Motor neuron (in vitro differentiated cells): ENCODE measurements at regions not wholly inside any gene's neighbourhood (a gene's known extent, or its start where the extent isn't known, plus 50 kb on each side); places are given as distances from the start of the nearest gene placed in this dataset.
"Not testable (repeated sequence)": the region's sequence is repeated elsewhere in the genome, so short reads cannot be mapped to it uniquely, and the experiment has no call there.

ENCODE experiments used
- ATAC-seq, 8 experiments: fragments of 200-7000 bp; cut with Tn5 transposase; replicated peaks in 6 of 8; 2 replicates each; pipeline ENCODE4 v1.8.0; 2021; ENCODE audit warnings: mild to moderate bottlenecking in 8 of 8, moderate library complexity in 8 of 8
- H3K27ac ChIP-seq, 2 donors: fragments of 250-450 bp; sonication (Bioruptor Pico); 2 replicates each; pipeline ENCODE4 v1.9.0; 2021; ENCODE audit warnings: antibody characterized with exemption in 2 of 2, mild to moderate bottlenecking in 2 of 2, moderate library complexity in 1 of 2
- H3K4me1 ChIP-seq, 2 donors: fragments of 250-450 bp; sonication (Bioruptor Pico); replicated peaks in 1 of 2; 2 replicates each; pipeline ENCODE4 v1.6.1; 2021; ENCODE audit warnings: antibody characterized with exemption in 2 of 2, mild to moderate bottlenecking in 2 of 2, moderate library complexity in 1 of 2
- H3K4me3 ChIP-seq, 5 donors: fragments of 250-450 bp; sonication (Bioruptor Pico); 2 replicates each; pipeline ENCODE4 v1.9.0; 2021; ENCODE audit warnings: antibody characterized with exemption in 5 of 5, mild to moderate bottlenecking in 5 of 5, moderate library complexity in 4 of 5
- WGBS, 10 experiments: fragments of 450-650 bp; shearing (Covaris generic); methylation state at CpG; one replicate each; pipeline ENCODE4 v1.0.0; 2022; 5-methylcytosine and 5-hydroxymethylcytosine counted together
- in situ Hi-C, 9 experiments: fragments of 400-800 bp; cut with MboI; loops; one replicate each; pipeline ENCODE4 v1.15.0; 2021; ENCODE audit warnings: low sequenced_read_pairs in 9 of 9, low pct_unique_long_range_greater_than_20kb in 2 of 9; ENCODE audit not compliant: unreplicated experiment in 9 of 9

GRCh38 chr9:22170556-22170955 is 161.5 kb upstream of the CDKN2B start:
- Histone ChIP-seq H3K4me3 (no peak overlapping the region), H3K4me1 (no peaks in the 10 kb centered on the region), H3K27ac (no peak overlapping the region)
- in situ Hi-C loops = no loop called here
- peak in 1 of 8 experiments; percentile 68 for ATAC-seq
- 40 to 100% (median 75%) methylated on average over 1 to 2 of the region's 2 CpGs; no CpG with 5 or more reads in 1 of the 10 experiments for WGBS, 10 experiments

- in situ Hi-C loops = no loop called here
- WGBS, 10 experiments = 50 to 83% (median 72%) methylated on average over 1 to 2 of the region's 2 CpGs; no CpG with 5 or more reads in 4 of the 10 experiments
- no peak overlapping the region for H3K27ac ChIP-seq
Observed at GRCh38 chr9:22170990-22171670, 162.0 kb upstream of the CDKN2B start.

GRCh38 chr9:22171691-22172090 is 162.6 kb upstream of the CDKN2B start:
- 84 to 100% (median 94%) methylated on average over 2 to 3 of the region's 3 CpGs; no CpG with 5 or more reads in 1 of the 10 experiments for WGBS, 10 experiments
- no peak for ATAC-seq
- no peak overlapping the region for H3K27ac ChIP-seq

More at GRCh38 chr9:22170990-22171670, 162.0 kb upstream of the CDKN2B start:
- Histone ChIP-seq H3K4me1 (no peaks in the 10 kb centered on the region), H3K4me3 (no peak overlapping the region)
- peak in 1 of 8 experiments; percentile 15 for ATAC-seq

GRCh38 chr9:22173908-22174307 is 164.8 kb upstream of the CDKN2B start:
- 60 to 95% (median 85%) methylated on average over 1 to 2 of the region's 2 CpGs; no CpG with 5 or more reads in 4 of the 10 experiments for WGBS, 10 experiments
- no peaks in the 10 kb centered on the region for H3K4me1 ChIP-seq
- ATAC-seq = no peak
- in situ Hi-C loops = no loop called here
- no peak overlapping the region for H3K4me3 ChIP-seq
- H3K27ac ChIP-seq = no peak overlapping the region

More at GRCh38 chr9:22171691-22172090, 162.6 kb upstream of the CDKN2B start:
- Histone ChIP-seq H3K4me3 (no peak overlapping the region), H3K4me1 (no peaks in the 10 kb centered on the region)
- in situ Hi-C loops = no loop called here

- ATAC-seq = no peak
- in situ Hi-C loops = no loop called here
- H3K4me1 ChIP-seq = no peaks in the 10 kb centered on the region
- WGBS, 10 experiments = 63 to 100% (median 85%) methylated on average over 1 to 2 of the region's 2 CpGs
- no peak overlapping the region for H3K4me3 ChIP-seq
- H3K27ac ChIP-seq = no peak overlapping the region
Observed at GRCh38 chr9:22175972-22176545, 167.0 kb upstream of the CDKN2B start.

GRCh38 chr9:22181021-22181420 is 171.9 kb upstream of the CDKN2B start:
- H3K27ac ChIP-seq, ATAC-seq, in situ Hi-C loops, H3K4me1 ChIP-seq, H3K4me3 ChIP-seq: not testable (repeated sequence)
- WGBS, 10 experiments = 60 to 100% (median 100%) methylated on average over 1 to 2 of the region's 2 CpGs; no CpG with 5 or more reads in 7 of the 10 experiments

- 67 to 100% (median 83%) methylated on average over 1 to 2 of the region's 2 CpGs for WGBS, 10 experiments
Observed at GRCh38 chr9:22189471-22189870, 180.4 kb upstream of the CDKN2B start.

GRCh38 chr9:22197000-22197399 is 187.9 kb upstream of the CDKN2B start:
- in situ Hi-C loops = not testable (repeated sequence)

More at GRCh38 chr9:22189471-22189870, 180.4 kb upstream of the CDKN2B start:
- H3K4me1 ChIP-seq = no peaks in the 10 kb centered on the region
- in situ Hi-C loops = no loop called here
- H3K4me3 ChIP-seq = no peak overlapping the region
- ATAC-seq = no peak
- H3K27ac ChIP-seq = no peak overlapping the region

GRCh38 chr9:22198681-22199080 is 189.6 kb upstream of the CDKN2B start:
- no peaks in the 10 kb centered on the region for H3K4me1 ChIP-seq
- ATAC-seq = no peak
- no peak overlapping the region for H3K4me3 ChIP-seq
- no peak overlapping the region for H3K27ac ChIP-seq
- in situ Hi-C loops = no loop called here

More at GRCh38 chr9:22197000-22197399, 187.9 kb upstream of the CDKN2B start:
- WGBS, 10 experiments = 0 to 100% (median 92%) methylated on average over 1 to 2 of the region's 2 CpGs
- H3K4me3 ChIP-seq, H3K27ac ChIP-seq, ATAC-seq, H3K4me1 ChIP-seq: not testable (repeated sequence)

- no peaks in the 10 kb centered on the region for H3K4me1 ChIP-seq
- no peak for ATAC-seq
- H3K27ac ChIP-seq = no peak overlapping the region
- in situ Hi-C loops = loop anchor here in 1 of 9 experiments (25.0 kb wide), 1 partner anchor 89 kb away; no protein-coding TSS in a partner anchor
- 75 to 100% (median 91%) methylated on average over 1 of the region's 1 CpG; no CpG with 5 or more reads in 3 of the 10 experiments for WGBS, 10 experiments
- H3K4me3 ChIP-seq = no peak overlapping the region
Observed at GRCh38 chr9:22201256-22201655, 192.2 kb upstream of the CDKN2B start.

- peak in 3 of 8 experiments; percentile 20 to 97 (median 90) for ATAC-seq
- WGBS, 10 experiments = 12 to 75% (median 49%) methylated on average over 1 to 8 of the region's 8 CpGs
- no peak overlapping the region for H3K4me3 ChIP-seq
Observed at GRCh38 chr9:22203371-22204138, 194.4 kb upstream of the CDKN2B start.

GRCh38 chr9:22204240-22204639 is 195.1 kb upstream of the CDKN2B start:
- in situ Hi-C loops = loop anchor here in 1 of 9 experiments (25.0 kb wide), 1 partner anchor 92 kb away; no protein-coding TSS in a partner anchor
- H3K4me3 ChIP-seq = no peak overlapping the region
- H3K4me1 ChIP-seq = no peaks in the 10 kb centered on the region
- H3K27ac ChIP-seq = no peak overlapping the region
- no peak for ATAC-seq
- 80 to 100% (median 93%) methylated on average over 2 of the region's 2 CpGs; no CpG with 5 or more reads in 1 of the 10 experiments for WGBS, 10 experiments

More at GRCh38 chr9:22203371-22204138, 194.4 kb upstream of the CDKN2B start:
- no peaks in the 10 kb centered on the region for H3K4me1 ChIP-seq
- no peak overlapping the region for H3K27ac ChIP-seq
- in situ Hi-C loops = loop anchor here in 1 of 9 experiments (25.0 kb wide), 1 partner anchor 91 kb away; no protein-coding TSS in a partner anchor

GRCh38 chr9:22206833-22207232 is 197.7 kb upstream of the CDKN2B start:
- H3K4me1 ChIP-seq = no peaks in the 10 kb centered on the region
- WGBS, 10 experiments = 67 to 100% (median 89%) methylated on average over 1 to 5 of the region's 5 CpGs; no CpG with 5 or more reads in 1 of the 10 experiments
- in situ Hi-C loops = loop anchor here in 1 of 9 experiments (25.0 kb wide), 1 partner anchor 95 kb away; no protein-coding TSS in a partner anchor
- ATAC-seq = no peak
- H3K4me3 ChIP-seq = no peak overlapping the region
- H3K27ac ChIP-seq = no peak overlapping the region
